CD14-positive monocyte (primary cell): ENCODE measurements at regions not wholly inside any gene's neighbourhood (a gene's known extent, or its start where the extent isn't known, plus 50 kb on each side); places are given as distances from the start of the nearest gene placed in this dataset.

Experiments
- DNase-seq, 3 donors: peaks; one replicate each; pipeline ENCODE4 v3.0.0-alpha.2; 2011 to 2022
- H2AFZ ChIP-seq: 2 replicates; pipeline ENCODE4 v1.6.0; 2012; ENCODE audit warnings: mild to moderate bottlenecking, low read depth, low read length, inconsistent platforms; ENCODE audit not compliant: insufficient read depth, poor library complexity, severe bottlenecking
- H3K27ac ChIP-seq, 2 donors: 1 replicate in 1 of 2; 2 replicates in 1 of 2; pipeline ENCODE4 v1.5.1; 2012 to 2013; ENCODE audit warnings: low read length in 2 of 2, control low read depth in 1 of 2, inconsistent platforms in 1 of 2, low read depth in 1 of 2, mild to moderate bottlenecking in 1 of 2
- H3K27me3 ChIP-seq, 2 donors: one replicate each; pipeline versions ENCODE4 v1.6.0 to v1.6.1; 2011 to 2013; ENCODE audit warnings: low read length in 2 of 2; ENCODE audit not compliant: control insufficient read depth in 2 of 2, insufficient read depth in 2 of 2
- H3K36me3 ChIP-seq, 2 donors: replicated peaks in 1 of 2; 1 replicate in 1 of 2; 2 replicates in 1 of 2; pipeline versions ENCODE4 v1.5.1 to v1.6.1; 2012 to 2013; ENCODE audit warnings: low read length in 2 of 2, control low read depth in 1 of 2, inconsistent platforms in 1 of 2, mild to moderate bottlenecking in 1 of 2; ENCODE audit not compliant: insufficient read depth in 2 of 2, control insufficient read depth in 1 of 2
- H3K4me1 ChIP-seq, 2 donors: 1 replicate in 1 of 2; 2 replicates in 1 of 2; pipeline versions ENCODE4 v1.5.1 to v1.6.1; 2012 to 2013; ENCODE audit warnings: low read length in 2 of 2, control low read depth in 1 of 2, inconsistent platforms in 1 of 2, mild to moderate bottlenecking in 1 of 2, moderate library complexity in 1 of 2; ENCODE audit not compliant: insufficient read depth in 2 of 2, control insufficient read depth in 1 of 2
- H3K4me2 ChIP-seq: replicated peaks from 2 replicates; pipeline ENCODE3; 2012; ENCODE audit warnings: low read length, moderate library complexity, mild to moderate bottlenecking; ENCODE audit not compliant: poor library complexity, severe bottlenecking; ENCODE audit errors: extremely low read depth
- H3K4me3 ChIP-seq, 3 experiments: fragments of 200-600 bp in 1 of 3; sonication (generic) in 1 of 3; replicated peaks in 1 of 3; 1 replicate in 2 of 3; 2 replicates in 1 of 3; pipeline ENCODE4 v1.5.1; 2011 to 2013; ENCODE audit warnings: low read length in 3 of 3, mild to moderate bottlenecking in 3 of 3, control low read depth in 2 of 3, low read depth in 2 of 3, inconsistent platforms in 1 of 3, moderate library complexity in 1 of 3
- H3K79me2 ChIP-seq: 2 replicates; pipeline ENCODE4 v1.6.0; 2012; ENCODE audit warnings: mild to moderate bottlenecking, control low read depth, inconsistent platforms, low read length, moderate library complexity; ENCODE audit not compliant: insufficient read depth
- H3K9ac ChIP-seq: 2 replicates; pipeline ENCODE4 v1.6.0; 2017; ENCODE audit warnings: low read length, mild to moderate bottlenecking; ENCODE audit not compliant: insufficient read depth, poor library complexity, severe bottlenecking
- H3K9me3 ChIP-seq, 2 donors: replicated peaks in 1 of 2; 1 replicate in 1 of 2; 2 replicates in 1 of 2; pipeline versions ENCODE4 v1.5.1 to v1.6.1; 2012 to 2013; ENCODE audit warnings: low read length in 2 of 2, control low read depth in 1 of 2; ENCODE audit not compliant: control insufficient read depth in 1 of 2, insufficient read depth in 1 of 2
- H4K20me1 ChIP-seq: 2 replicates; pipeline ENCODE4 v1.6.0; 2012; ENCODE audit warnings: mild to moderate bottlenecking, low read length, control low read depth, moderate library complexity; ENCODE audit not compliant: insufficient read depth
- H3K27ac Mint-ChIP-seq, 7 donors: one replicate each; pipeline ENCODE4 v1.8.0; 2020; ENCODE audit warnings: mild to moderate bottlenecking in 7 of 7, mixed read lengths in 7 of 7, moderate library complexity in 6 of 7, inconsistent platforms in 2 of 7
- H3K27me3 Mint-ChIP-seq, 3 donors: one replicate each; pipeline ENCODE4 v1.8.0; 2021 to 2022; ENCODE audit warnings: low read depth in 3 of 3, mild to moderate bottlenecking in 3 of 3, mixed read lengths in 3 of 3, moderate library complexity in 3 of 3, inconsistent platforms in 1 of 3
- H3K36me3 Mint-ChIP-seq, 2 donors: one replicate each; pipeline ENCODE4 v1.8.0; 2020; ENCODE audit warnings: mixed read lengths in 2 of 2, inconsistent platforms in 1 of 2, mild to moderate bottlenecking in 1 of 2
- H3K4me1 Mint-ChIP-seq: one replicate; pipeline ENCODE4 v1.8.0; 2020; ENCODE audit warnings: mild to moderate bottlenecking, mixed read lengths
- H3K4me3 Mint-ChIP-seq, 2 donors: one replicate each; pipeline ENCODE4 v1.8.0; 2020; ENCODE audit warnings: mild to moderate bottlenecking in 2 of 2, mixed read lengths in 2 of 2, moderate library complexity in 1 of 2
- H3K9me3 Mint-ChIP-seq, 7 donors: one replicate each; pipeline ENCODE4 v1.8.0; 2020 to 2022; ENCODE audit warnings: mixed read lengths in 7 of 7, mild to moderate bottlenecking in 6 of 7, moderate library complexity in 6 of 7, inconsistent platforms in 2 of 7
- CTCF ChIP-seq: fragments of 200-600 bp; IDR thresholded peaks from one replicate; pipeline ENCODE4 v1.8.0; 2022; ENCODE audit warnings: antibody characterized with exemption, mild to moderate bottlenecking
- WGBS: methylation state at CpG from one replicate; pipeline ENCODE4 v1.1.5; 2013; ENCODE audit warnings: missing lambda C conversion rate; ENCODE audit not compliant: insufficient coverage; 5-methylcytosine and 5-hydroxymethylcytosine counted together
- intact Hi-C, 2 donors: fragments of 100-400 bp; cut with micrococcal nuclease; formaldehyde crosslinking; loops; one replicate each; pipeline versions ENCODE4 v1.15.0 to v1.15.1; 2023

DNA sequence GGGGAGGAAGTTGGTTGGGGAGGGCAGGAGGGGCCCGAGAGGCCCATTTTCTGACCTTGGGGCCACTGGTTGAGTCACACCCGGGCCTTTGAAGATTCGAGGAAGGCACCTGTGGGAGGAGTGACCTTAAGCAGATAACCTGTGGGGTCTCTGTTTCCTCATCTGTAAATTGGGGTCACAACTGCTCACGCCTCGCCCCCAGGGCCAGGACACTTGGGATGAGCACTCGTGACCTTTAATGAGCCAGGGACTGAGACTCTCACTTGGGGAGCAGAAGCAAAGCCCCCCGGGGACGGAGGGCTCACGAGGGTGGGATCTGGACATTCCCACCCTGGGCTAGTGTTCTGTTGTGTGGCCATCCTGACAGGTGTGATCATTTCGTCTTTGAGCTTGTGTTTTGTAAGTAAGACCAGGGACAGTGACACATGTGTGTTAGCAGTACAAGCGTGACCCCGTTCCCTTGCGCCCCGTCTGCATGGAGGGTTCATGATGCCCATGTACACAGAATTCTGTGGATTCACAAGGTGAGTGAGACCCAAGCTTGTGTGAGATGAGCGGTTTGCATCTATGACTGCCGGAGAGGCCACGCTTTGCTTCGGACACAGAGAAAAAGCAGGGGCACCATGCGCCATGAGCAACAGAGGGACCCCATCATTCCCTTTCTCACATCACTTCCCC is 79.3 kb upstream of the PMEPA1 start:
- Mint-ChIP-seq H3K4me1 (peaks cover 1% of the 10 kb centered on the region), H3K27ac (no peak overlapping the region)
- no peak overlapping the region for H3K9ac ChIP-seq

DNA sequence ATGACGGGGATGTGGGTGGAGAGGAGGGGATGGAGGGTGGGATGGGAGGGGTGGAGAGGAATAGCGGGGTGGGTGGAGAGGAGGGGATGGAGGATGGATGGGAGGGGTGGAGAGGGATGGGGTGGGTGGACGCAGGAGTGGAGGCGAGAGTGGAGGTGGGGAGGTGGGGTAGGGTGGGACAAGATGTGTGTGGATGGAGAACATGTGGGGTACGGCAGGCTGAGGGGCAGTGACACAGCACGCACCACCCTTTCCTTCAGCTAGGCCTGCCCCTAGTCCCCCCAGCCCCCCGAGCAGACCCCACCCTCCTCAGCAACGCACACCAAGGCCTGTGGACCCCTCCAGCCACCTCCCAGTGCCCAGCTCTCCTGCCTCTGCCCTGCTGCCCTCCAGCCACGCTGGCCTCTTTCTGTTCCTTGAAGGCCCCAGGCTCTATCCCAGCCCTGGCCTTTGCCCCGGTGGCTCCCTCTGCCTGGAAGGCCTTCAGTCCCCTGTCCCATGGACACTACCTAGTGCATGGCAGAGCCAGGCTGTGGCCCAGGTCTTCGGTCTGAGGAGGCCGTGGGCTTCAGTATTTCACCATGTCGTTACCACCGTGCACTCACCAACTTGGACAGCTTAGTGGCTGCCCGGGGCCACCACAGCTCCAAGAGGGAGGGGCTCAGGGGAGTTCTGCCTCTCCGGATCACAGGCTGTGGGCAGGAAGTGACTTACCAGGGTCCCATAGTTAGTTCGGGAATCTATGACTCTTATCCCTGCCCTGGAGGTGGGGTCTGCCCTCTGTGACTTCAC is 78.4 kb upstream of the PMEPA1 start:
- H3K36me3 Mint-ChIP-seq: no peaks in the 10 kb centered on the region
- DNase-seq: no peak
- intact Hi-C loops: no loop called here

More for the DNA sequence above, 79.3 kb upstream of the PMEPA1 start:
- Histone ChIP-seq H3K36me3 (no peaks in the 10 kb centered on the region), H3K27me3 (no peaks in the 10 kb centered on the region), H3K4me1 (no peaks in the 10 kb centered on the region), H3K9me3 (no peaks in the 10 kb centered on the region), H3K4me2 (no peak overlapping the region), H3K4me3 (no peak overlapping the region), H2AFZ (no peak overlapping the region), H3K79me2 (no peaks in the 10 kb centered on the region), H4K20me1 (no peaks in the 10 kb centered on the region), H3K27ac (no peak overlapping the region)
- 77% methylated on average over 14 of the region's 19 CpGs for WGBS
- no peaks in the 10 kb centered on the region for H3K27me3 Mint-ChIP-seq
- H3K9me3 Mint-ChIP-seq: peaks cover 0 to 4% (median 0%) of the 10 kb centered on the region in 7 donors
- intact Hi-C loops: no loop called here
- no peaks in the 10 kb centered on the region for H3K36me3 Mint-ChIP-seq
- no peak for TF ChIP-seq CTCF
- H3K4me3 Mint-ChIP-seq: no peak overlapping the region
- DNase-seq: no peak

More for the DNA sequence above, 78.4 kb upstream of the PMEPA1 start:
- Histone ChIP-seq H3K27ac (no peak overlapping the region), H3K9ac (no peak overlapping the region), H3K36me3 (no peaks in the 10 kb centered on the region), H3K4me2 (no peak overlapping the region), H4K20me1 (no peaks in the 10 kb centered on the region), H3K27me3 (no peaks in the 10 kb centered on the region), H3K4me1 (no peaks in the 10 kb centered on the region), H3K9me3 (no peaks in the 10 kb centered on the region), H3K4me3 (no peak overlapping the region), H3K79me2 (no peaks in the 10 kb centered on the region), H2AFZ (no peak overlapping the region)
- Mint-ChIP-seq H3K4me1 (peaks cover 1% of the 10 kb centered on the region), H3K9me3 (peaks cover 0 to 4% (median 0%) of the 10 kb centered on the region in 7 donors), H3K27ac (no peak overlapping the region), H3K4me3 (no peak overlapping the region), H3K27me3 (no peaks in the 10 kb centered on the region)
- TF ChIP-seq CTCF: no peak
- 85% methylated on average over 11 of the region's 17 CpGs for WGBS
